ENCODE measurements at regions not wholly inside any gene's neighbourhood (a gene's known extent, or its start where the extent isn't known, plus 50 kb on each side); places are given as distances from the start of the nearest gene placed in this dataset.

DNA sequence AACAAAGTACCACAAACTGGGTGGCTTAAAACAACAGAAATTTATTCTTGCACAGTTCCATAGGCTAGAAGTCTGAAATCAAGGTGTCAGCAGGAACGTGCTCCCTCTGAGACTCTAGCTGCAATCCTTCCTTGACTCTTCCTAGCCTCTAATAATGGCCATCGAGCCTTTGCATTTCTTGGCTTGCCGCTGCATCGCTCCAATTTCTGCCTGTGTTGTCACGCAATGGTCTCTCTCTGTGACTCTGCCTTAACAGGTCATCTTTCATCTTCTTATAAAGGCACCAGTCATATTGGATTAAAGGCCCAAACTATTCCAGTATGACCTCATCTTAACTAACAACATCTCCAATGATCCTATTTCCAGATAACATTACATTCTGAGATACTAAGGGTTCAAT is 61.0 kb upstream of the FNDC3B start:
- 83 to 88% methylated on average over 5 of the region's 5 CpGs for WGBS, 2 experiments (ENCODE audit: low coverage in 1 of 2, low lambda C conversion rate in 2 of 2, missing lambda C conversion rate in 2 of 2)
- in situ Hi-C loops (cut with MboI): no loop called here

DNA sequence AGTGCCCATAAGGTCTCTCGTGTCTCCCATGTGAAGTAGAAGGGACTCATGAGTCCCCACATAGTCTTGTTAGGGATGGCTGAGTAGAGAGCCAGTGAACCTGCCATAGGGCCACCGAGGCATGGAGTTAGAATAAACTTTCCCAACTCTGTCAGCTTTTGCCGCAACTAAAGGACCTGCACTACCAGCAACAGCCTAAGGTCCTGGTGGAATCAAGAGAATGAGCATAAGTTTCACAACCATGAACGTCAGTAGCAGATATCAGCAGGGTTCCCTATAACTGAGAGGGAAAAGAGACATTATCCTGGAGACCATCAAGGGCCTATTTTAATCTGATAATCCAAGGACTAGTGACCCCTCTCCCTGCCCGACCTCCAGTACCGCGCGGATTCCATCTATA is 60.3 kb upstream of the FNDC3B start:
- H3K79me2 ChIP-seq (ENCODE audit: insufficient read depth): no peaks in the 10 kb centered on the region
- H3K4me2 ChIP-seq (ENCODE audit: unreplicated experiment): no peak overlapping the region
- H3F3A ChIP-seq (ENCODE audit: insufficient read depth): peaks cover 14% of the 10 kb centered on the region
- no peaks in the 10 kb centered on the region for H4K20me1 ChIP-seq (ENCODE audit: insufficient read depth)
- no peak overlapping the region for H3K27ac ChIP-seq
- no peaks in the 10 kb centered on the region for H3K9me3 ChIP-seq (ENCODE audit: low read depth)
- no peaks in the 10 kb centered on the region for H3K27me3 ChIP-seq (replicated peaks; ENCODE audit: insufficient read depth)
- no peak overlapping the region for H3K9ac ChIP-seq
- H3K4me1 ChIP-seq (ENCODE audit: insufficient read depth): peaks cover 35% of the 10 kb centered on the region
- H2AFZ ChIP-seq: no peak overlapping the region
- H3K4me3 ChIP-seq: no peak overlapping the region
- no peak for DNase-seq
- TF ChIP-seq EZH2phosphoT487 (IDR thresholded peaks at IDR 0.05; ENCODE audit: insufficient read depth, low read depth): no peak
- no peak for TF ChIP-seq EZH2 (IDR thresholded peaks at IDR 0.05; ENCODE audit: insufficient read depth, poor library complexity, severe bottlenecking)
- in situ Hi-C loops (cut with MboI): no loop called here
- WGBS, 2 experiments (ENCODE audit: low coverage in 1 of 2, low lambda C conversion rate in 2 of 2, missing lambda C conversion rate in 2 of 2): 82 to 83% methylated on average over 8 of the region's 8 CpGs
- H3K9me2 ChIP-seq (ENCODE audit: insufficient read depth): no peaks in the 10 kb centered on the region
- no peaks in the 10 kb centered on the region for H3K36me3 ChIP-seq (ENCODE audit: low read depth)

More for the DNA sequence above, 61.0 kb upstream of the FNDC3B start:
- no peak overlapping the region for H3K4me2 ChIP-seq (ENCODE audit: unreplicated experiment)
- no peak overlapping the region for H3K4me3 ChIP-seq
- H3K36me3 ChIP-seq (ENCODE audit: low read depth): no peaks in the 10 kb centered on the region
- no peaks in the 10 kb centered on the region for H3K9me3 ChIP-seq (ENCODE audit: low read depth)
- no peak for TF ChIP-seq EZH2 (IDR thresholded peaks at IDR 0.05; ENCODE audit: insufficient read depth, poor library complexity, severe bottlenecking)
- TF ChIP-seq EZH2phosphoT487 (IDR thresholded peaks at IDR 0.05; ENCODE audit: insufficient read depth, low read depth): no peak
- H4K20me1 ChIP-seq (ENCODE audit: insufficient read depth): no peaks in the 10 kb centered on the region
- no peak overlapping the region for H2AFZ ChIP-seq
- H3K9me2 ChIP-seq (ENCODE audit: insufficient read depth): no peaks in the 10 kb centered on the region
- H3K4me1 ChIP-seq (ENCODE audit: insufficient read depth): peaks cover 35% of the 10 kb centered on the region
- no peak overlapping the region for H3K9ac ChIP-seq
- no peaks in the 10 kb centered on the region for H3K27me3 ChIP-seq (replicated peaks; ENCODE audit: insufficient read depth)
- H3F3A ChIP-seq (ENCODE audit: insufficient read depth): peaks cover 14% of the 10 kb centered on the region
- no peaks in the 10 kb centered on the region for H3K79me2 ChIP-seq (ENCODE audit: insufficient read depth)
- no peak for DNase-seq
- no peak overlapping the region for H3K27ac ChIP-seq

DNA sequence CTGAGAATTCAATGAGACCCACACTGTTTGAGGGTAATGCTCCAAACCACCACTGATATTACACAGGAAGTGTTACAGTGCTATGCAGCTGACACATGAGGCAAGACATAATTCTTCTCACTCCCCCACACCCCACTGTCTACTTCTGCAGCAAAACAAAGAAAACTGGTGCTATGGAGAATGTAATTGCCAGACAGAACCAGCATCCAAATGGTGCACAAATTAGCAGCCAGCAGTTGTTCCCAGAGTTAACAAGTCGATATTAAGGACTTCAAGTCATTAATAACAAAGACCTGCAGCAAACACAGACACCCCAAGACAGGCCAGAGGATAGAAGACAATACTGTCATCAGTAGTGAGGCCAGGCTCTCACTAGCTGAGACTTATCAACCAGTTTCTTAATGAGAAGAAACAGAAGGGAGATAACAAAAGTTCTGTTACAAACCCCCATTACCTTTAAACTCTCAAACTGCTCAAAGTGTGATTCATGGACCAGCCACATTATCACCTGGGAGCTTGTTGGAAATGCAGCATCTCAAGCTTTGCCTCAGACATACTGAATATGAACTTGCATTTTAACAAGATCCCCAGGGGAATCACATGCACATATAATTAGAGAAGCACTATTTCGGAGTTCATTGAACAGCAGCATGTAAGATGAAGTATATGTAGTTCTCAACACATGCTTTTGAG is 58.7 kb upstream of the FNDC3B start:
- Histone ChIP-seq H3K9me3 (ENCODE audit: low read depth) (no peaks in the 10 kb centered on the region), H3K9ac (no peak overlapping the region), H3K27ac (no peak overlapping the region), H3K4me3 (no peak overlapping the region), H3K9me2 (ENCODE audit: insufficient read depth) (no peaks in the 10 kb centered on the region), H2AFZ (no peak overlapping the region), H3K79me2 (ENCODE audit: insufficient read depth) (no peaks in the 10 kb centered on the region), H3F3A (ENCODE audit: insufficient read depth) (peaks cover 6% of the 10 kb centered on the region; the same call in 1 of the 2 replicates), H3K36me3 (ENCODE audit: low read depth) (no peaks in the 10 kb centered on the region), H3K27me3 (replicated peaks; ENCODE audit: insufficient read depth) (no peaks in the 10 kb centered on the region), H3K4me1 (ENCODE audit: insufficient read depth) (peaks cover 23% of the 10 kb centered on the region), H3K4me2 (ENCODE audit: unreplicated experiment) (no peak overlapping the region), H4K20me1 (ENCODE audit: insufficient read depth) (no peaks in the 10 kb centered on the region)
- 73 to 80% methylated on average over 2 of the region's 2 CpGs for WGBS, 2 experiments (ENCODE audit: low coverage in 1 of 2, low lambda C conversion rate in 2 of 2, missing lambda C conversion rate in 2 of 2)
- in situ Hi-C loops (cut with MboI): no loop called here
- DNase-seq: peak; percentile 38
- no peak for TF ChIP-seq EZH2 (IDR thresholded peaks at IDR 0.05; ENCODE audit: insufficient read depth, poor library complexity, severe bottlenecking)
- TF ChIP-seq EZH2phosphoT487 (IDR thresholded peaks at IDR 0.05; ENCODE audit: insufficient read depth, low read depth): no peak

DNA sequence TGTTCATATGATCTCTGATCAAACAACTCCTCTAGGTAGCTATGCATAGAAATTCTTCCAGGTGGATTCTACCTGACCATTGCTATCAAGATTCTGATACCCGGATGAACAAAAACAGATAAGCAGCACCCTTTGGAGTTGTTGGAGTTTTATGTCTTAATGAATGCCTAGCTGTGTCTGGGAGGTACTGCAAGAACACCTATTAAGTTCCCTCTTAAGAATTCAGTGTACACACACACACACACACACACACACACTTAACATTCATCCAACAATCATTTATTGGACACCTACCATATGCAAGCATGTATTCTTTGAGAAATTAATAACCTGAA is 58.1 kb upstream of the FNDC3B start:
- Histone ChIP-seq H2AFZ (no peak overlapping the region), H3K36me3 (ENCODE audit: low read depth) (no peaks in the 10 kb centered on the region), H4K20me1 (ENCODE audit: insufficient read depth) (no peaks in the 10 kb centered on the region), H3K9me2 (ENCODE audit: insufficient read depth) (no peaks in the 10 kb centered on the region), H3K27ac (no peak overlapping the region), H3K9me3 (ENCODE audit: low read depth) (no peaks in the 10 kb centered on the region), H3K27me3 (replicated peaks; ENCODE audit: insufficient read depth) (no peaks in the 10 kb centered on the region), H3K79me2 (ENCODE audit: insufficient read depth) (no peaks in the 10 kb centered on the region), H3K4me2 (ENCODE audit: unreplicated experiment) (no peak overlapping the region), H3K4me3 (no peak overlapping the region), H3K4me1 (ENCODE audit: insufficient read depth) (peaks cover 21% of the 10 kb centered on the region), H3K9ac (no peak overlapping the region), H3F3A (ENCODE audit: insufficient read depth) (peaks cover 1% of the 10 kb centered on the region; the same call in 1 of the 2 replicates)
- in situ Hi-C loops (cut with MboI): no loop called here
- TF ChIP-seq EZH2phosphoT487 (IDR thresholded peaks at IDR 0.05; ENCODE audit: insufficient read depth, low read depth): no peak
- no peak for TF ChIP-seq EZH2 (IDR thresholded peaks at IDR 0.05; ENCODE audit: insufficient read depth, poor library complexity, severe bottlenecking)
- no peak for DNase-seq
- 100% methylated on average over 1 of the region's 1 CpG for WGBS, 2 experiments (ENCODE audit: low coverage in 1 of 2, low lambda C conversion rate in 2 of 2, missing lambda C conversion rate in 2 of 2)

Measured in GM23248 (cell line).